IMR-90 (cell line): ENCODE measurements at regions not wholly inside any gene's neighbourhood (a gene's known extent, or its start where the extent isn't known, plus 50 kb on each side); places are given as distances from the start of the nearest gene placed in this dataset.

Experiments used
- ATAC-seq: fragments of 200-7000 bp; cut with Tn5 transposase; 2 replicates; pipeline ENCODE4 v1.9.1; 2020; ENCODE audit warnings: low read depth, mild to moderate bottlenecking, moderate library complexity
- BruUV-seq: library from RNA; stranded (reverse); fragments of 400-500 nt; replicated peaks from 2 replicates; lab custom pipeline; 2021; lab: Mats Ljungman, UMichigan
- CTCF ChIA-PET: fragments of 300-600 bp; formaldehyde crosslinking; extraction: SDS; loops from one replicate; lab custom pipeline; 2021; ENCODE audit warnings: antibody characterized with exemption; lab: Yijun Ruan, JAX
- POLR2A ChIA-PET: fragments of 300-600 bp; sonication (Branson Sonifier 250); formaldehyde crosslinking; loops from one replicate; lab custom pipeline; 2022; ENCODE audit warnings: antibody characterized with exemption; ENCODE audit not compliant: unreplicated experiment; lab: Charles Lee
- DNase-seq: peaks from one replicate; pipeline ENCODE4 v3.0.0; 2013
- H2AFZ ChIP-seq: replicated peaks from 2 replicates; pipeline ENCODE3; 2013; ENCODE audit warnings: low read length, mild to moderate bottlenecking; ENCODE audit not compliant: poor library complexity
- H2AK5ac ChIP-seq: 2 replicates; pipeline ENCODE4 v1.6.1; 2013; ENCODE audit warnings: low read depth, low read length, inconsistent platforms
- H2AK9ac ChIP-seq: replicated peaks from 2 replicates; pipeline ENCODE3; 2013; ENCODE audit warnings: mild to moderate bottlenecking, low read depth, low read length, moderate library complexity; ENCODE audit not compliant: poor library complexity
- H2BK120ac ChIP-seq: 2 replicates; pipeline ENCODE4 v1.6.1; 2013; ENCODE audit warnings: low read depth, low read length, inconsistent platforms
- H2BK15ac ChIP-seq: 3 replicates; pipeline ENCODE4 v1.6.1; 2013; ENCODE audit warnings: low read depth, low read length, inconsistent platforms
- H2BK20ac ChIP-seq: 2 replicates; pipeline ENCODE4 v1.6.1; 2013; ENCODE audit warnings: low read depth, mild to moderate bottlenecking, inconsistent platforms, low read length, moderate library complexity
- H2BK5ac ChIP-seq: 2 replicates; pipeline ENCODE4 v1.6.1; 2013; ENCODE audit warnings: mild to moderate bottlenecking, low read depth, low read length, inconsistent platforms; ENCODE audit not compliant: poor library complexity, severe bottlenecking
- H3K14ac ChIP-seq: replicated peaks from 2 replicates; pipeline ENCODE4 v1.6.1; 2013; ENCODE audit warnings: low read depth, low read length, inconsistent platforms
- H3K18ac ChIP-seq: 2 replicates; pipeline ENCODE4 v1.6.1; 2013; ENCODE audit warnings: low read depth, low read length, control low read depth
- H3K23ac ChIP-seq: 2 replicates; pipeline ENCODE4 v1.6.1; 2013; ENCODE audit warnings: low read depth, low read length, inconsistent platforms
- H3K27ac ChIP-seq: 2 replicates; pipeline ENCODE4 v1.5.1; 2013; ENCODE audit warnings: mild to moderate bottlenecking, control low read depth, low read length; ENCODE audit not compliant: insufficient read depth
- H3K27me3 ChIP-seq: 2 replicates; pipeline ENCODE4 v1.6.1; 2013; ENCODE audit warnings: low read length; ENCODE audit not compliant: control insufficient read depth, insufficient read depth
- H3K36me3 ChIP-seq: 2 replicates; pipeline ENCODE4 v1.6.1; 2013; ENCODE audit warnings: low read length, mixed read lengths; ENCODE audit not compliant: control insufficient read depth, insufficient read depth
- H3K4ac ChIP-seq: 2 replicates; pipeline ENCODE4 v1.6.1; 2013; ENCODE audit warnings: low read depth, low read length, inconsistent platforms
- H3K4me1 ChIP-seq: 2 replicates; pipeline ENCODE4 v1.6.1; 2013; ENCODE audit warnings: low read length, mixed read lengths; ENCODE audit not compliant: control insufficient read depth, insufficient read depth
- H3K4me2 ChIP-seq: 2 replicates; pipeline ENCODE4 v1.6.1; 2013; ENCODE audit warnings: low read depth, mild to moderate bottlenecking, control low read depth, low read length, moderate library complexity
- H3K4me3 ChIP-seq: 2 replicates; pipeline ENCODE4 v1.5.1; 2013; ENCODE audit warnings: low read depth, mild to moderate bottlenecking, control low read depth, low read length, moderate library complexity; ENCODE audit not compliant: insufficient read depth
- H3K56ac ChIP-seq: 2 replicates; pipeline ENCODE4 v1.6.1; 2013; ENCODE audit warnings: low read length, inconsistent platforms; ENCODE audit not compliant: insufficient read depth; ENCODE audit errors: extremely low read depth
- H3K79me1 ChIP-seq, 2 experiments: 2 replicates each; pipeline ENCODE4 v1.6.1; 2013; ENCODE audit warnings: low read length in 2 of 2, inconsistent platforms in 1 of 2, low read depth in 1 of 2
- H3K9ac ChIP-seq: 2 replicates; pipeline ENCODE4 v1.6.1; 2013; ENCODE audit warnings: low read depth, low read length, control low read depth
- H3K9me1 ChIP-seq: 2 replicates; pipeline ENCODE4 v1.6.1; 2013; ENCODE audit warnings: low read length, inconsistent platforms; ENCODE audit not compliant: insufficient read depth
- H3K9me3 ChIP-seq: 2 replicates; pipeline ENCODE4 v1.6.1; 2013; ENCODE audit warnings: low read length; ENCODE audit not compliant: control insufficient read depth, insufficient read depth
- H4K20me1 ChIP-seq: 2 replicates; pipeline ENCODE4 v1.6.1; 2013; ENCODE audit warnings: low read length, inconsistent platforms; ENCODE audit not compliant: insufficient read depth
- H4K5ac ChIP-seq: 2 replicates; pipeline ENCODE4 v1.6.1; 2013; ENCODE audit warnings: mild to moderate bottlenecking, low read depth, low read length, control low read depth
- H4K8ac ChIP-seq, 2 experiments: 2 replicates each; pipeline ENCODE4 v1.6.1; 2013; ENCODE audit warnings: low read depth in 2 of 2, low read length in 2 of 2, control low read depth in 1 of 2, inconsistent platforms in 1 of 2
- H4K91ac ChIP-seq: 2 replicates; pipeline ENCODE4 v1.6.1; 2013; ENCODE audit warnings: low read depth, low read length, inconsistent platforms; ENCODE audit not compliant: insufficient read depth
- CEBPB ChIP-seq: IDR thresholded peaks from 2 replicates; pipeline ENCODE4 v1.6.1; 2012; ENCODE audit warnings: low read depth, low read length, improper control_type of control experiment
- ELK1 ChIP-seq: fragments of 150-350 bp; IDR thresholded peaks from 2 replicates; pipeline ENCODE4 v1.6.1; 2016; ENCODE audit warnings: low read depth, mild to moderate bottlenecking, low read length, moderate library complexity, borderline replicate concordance
- FOS ChIP-seq: fragments of 150-350 bp; IDR thresholded peaks from 2 replicates; pipeline ENCODE4 v1.6.1; 2016; ENCODE audit warnings: low read depth, low read length
- NFE2L2 ChIP-seq: fragments of 150-350 bp; IDR thresholded peaks from 2 replicates; pipeline ENCODE4 v1.6.1; 2016; ENCODE audit warnings: low read depth, mild to moderate bottlenecking, low read length
- POLR2A ChIP-seq: IDR thresholded peaks from 2 replicates; pipeline ENCODE4 v1.6.1; 2012; ENCODE audit warnings: mild to moderate bottlenecking, low read depth, low read length
- RAD21 ChIP-seq: IDR thresholded peaks from 2 replicates; pipeline ENCODE4 v1.6.1; 2012; ENCODE audit warnings: low read length, improper control_type of control experiment
- RFX5 ChIP-seq: IDR thresholded peaks from 2 replicates; pipeline ENCODE4 v1.8.0; 2012; ENCODE audit warnings: low read depth, mild to moderate bottlenecking, low read length, moderate library complexity
- SMC3 ChIP-seq: fragments of 150-350 bp; IDR thresholded peaks from 2 replicates; pipeline ENCODE4 v1.6.1; 2016; ENCODE audit warnings: low read depth, mild to moderate bottlenecking, antibody characterized with exemption, low read length, moderate library complexity
- WGBS, 2 experiments: methylation state at CpG; one replicate each; pipeline versions ENCODE4 v1.1.5 to v1.1.7; 2013; ENCODE audit warnings: missing lambda C conversion rate in 2 of 2; ENCODE audit not compliant: insufficient read length in 1 of 2; ENCODE audit errors: extremely low coverage in 2 of 2; 5-methylcytosine and 5-hydroxymethylcytosine counted together
- dilution Hi-C: fragments of 300-500 bp; cut with HindIII; formaldehyde crosslinking; loops from one replicate; pipeline ENCODE4 v1.14.3; 2018; ENCODE audit warnings: low sequenced_read_pairs; ENCODE audit not compliant: unreplicated experiment
- in situ Hi-C: fragments of 300-500 bp; cut with MboI; formaldehyde crosslinking; loops from 3 replicates; pipeline ENCODE4 v1.14.3; 2019; ENCODE audit warnings: low sequenced_read_pairs, inconsistent platforms, mixed read lengths
- intact Hi-C: fragments of 100-400 bp; cut with micrococcal nuclease; formaldehyde crosslinking; loops from 2 replicates; pipeline ENCODE4 v1.10.0; 2022

- no peak overlapping the region for H2AK9ac ChIP-seq
- ATAC-seq (no peak), DNase-seq (no peak)
- no peak overlapping the region for H3K4me3 ChIP-seq
- no peak overlapping the region for H2BK5ac ChIP-seq
- H2BK15ac ChIP-seq, result no peak overlapping the region
- H4K8ac ChIP-seq, result no peak overlapping the region
- no peak overlapping the region for H2AFZ ChIP-seq
- no peak overlapping the region for H3K23ac ChIP-seq
- BruUV-seq, result no TSS peak
- no peaks in the 10 kb centered on the region for H3K27me3 ChIP-seq
- WGBS, 2 experiments, result 29% methylated on average over 3 of the region's 4 CpGs; no CpG with 5 or more reads in 1 of the 2 experiments
- no peaks in the 10 kb centered on the region for H3K36me3 ChIP-seq
- H2BK120ac ChIP-seq, result no peak overlapping the region
- no peak overlapping the region for H4K5ac ChIP-seq
- no peaks in the 10 kb centered on the region for H3K4me1 ChIP-seq
- no peak overlapping the region for H3K9ac ChIP-seq
- no peak overlapping the region for H3K18ac ChIP-seq
- no peak overlapping the region for H3K4ac ChIP-seq
- in situ Hi-C loops (no loop called here), intact Hi-C loops (no loop called here), dilution Hi-C loops (no loop called here)
- H2AK5ac ChIP-seq, result no peak overlapping the region
- no peak overlapping the region for H3K14ac ChIP-seq
- TF ChIP-seq ELK1 (no peak), CEBPB (no peak), SMC3 (no peak), RFX5 (no peak), POLR2A (no peak), RAD21 (no peak), NFE2L2 (no peak), FOS (no peak)
- H3K27ac ChIP-seq, result no peak overlapping the region
- H3K4me2 ChIP-seq, result no peak overlapping the region
- no peak overlapping the region for H3K56ac ChIP-seq
- no peaks in the 10 kb centered on the region for H3K9me1 ChIP-seq
- CTCF ChIA-PET, result interaction anchor here (0.5 kb wide), 1 partner anchor 550 kb away, joined by 3 read pairs; no protein-coding TSS in a partner anchor
- no peaks in the 10 kb centered on the region for H4K20me1 ChIP-seq
- H3K79me1 ChIP-seq, result no peaks in the 10 kb centered on the region
- no peak overlapping the region for H2BK20ac ChIP-seq
- H3K9me3 ChIP-seq, result peaks cover 20% of the 10 kb centered on the region
- H4K91ac ChIP-seq, result no peak overlapping the region
- POLR2A ChIA-PET, result no interaction called here
Observed at GRCh38 chr11:134696455-134696854, 284.4 kb upstream of the B3GAT1 start.
